ENCODE measurements at regions not wholly inside any gene's neighbourhood (a gene's known extent, or its start where the extent isn't known, plus 50 kb on each side); places are given as distances from the start of the nearest gene placed in this dataset.

- Histone ChIP-seq H2AFZ (ENCODE audit: low read length) (no peak overlapping the region), H3K4me2 (ENCODE audit: low read length) (no peak overlapping the region)
- POLR2A ChIA-PET: no interaction called here
These were observed 234.5 kb downstream of the AHR start for GRCh38 chr7:17532861-17533404.

GRCh38 chr7:17534348-17534747 lies 235.9 kb downstream of the AHR start:
- Histone ChIP-seq H3K27ac (ENCODE audit: low read depth, low read length, poor library complexity, severe bottlenecking) (no peak overlapping the region), H3K4me3 (ENCODE audit: low read depth, low read length, poor library complexity, severe bottlenecking) (no peak overlapping the region), H3K9me3 (ENCODE audit: low read length) (no peaks in the 10 kb centered on the region), H3K79me2 (ENCODE audit: insufficient read depth, low read depth, low read length) (no peaks in the 10 kb centered on the region), H4K20me1 (ENCODE audit: insufficient read depth, low read length) (no peaks in the 10 kb centered on the region), H3K4me1 (ENCODE audit: insufficient read depth, low read length, poor library complexity, severe bottlenecking) (no peaks in the 10 kb centered on the region), H2AFZ (ENCODE audit: low read length) (no peak overlapping the region), H3K36me3 (ENCODE audit: insufficient read depth, low read length) (no peaks in the 10 kb centered on the region), H3K9me2 (ENCODE audit: insufficient read depth, low read length) (no peaks in the 10 kb centered on the region), H3K4me2 (ENCODE audit: low read length) (no peak overlapping the region)
- no TSS peak for BruUV-seq (replicated peaks)
- no peak for DNase-seq (ENCODE audit: low spot score)
- POLR2A ChIA-PET: no interaction called here
- no peak for TF ChIP-seq EZH2phosphoT487 (IDR thresholded peaks at IDR 0.05; ENCODE audit: borderline replicate concordance, low read depth, low read length)
- TF ChIP-seq CTCF (conservative IDR thresholded peaks at IDR 0.05; ENCODE audit: low read length): no peak
- CTCF ChIA-PET (ENCODE audit: unreplicated experiment): no interaction called here
- intact Hi-C loops (cut with micrococcal nuclease; ENCODE audit: unreplicated experiment): no loop called here

More at GRCh38 chr7:17532861-17533404, 234.5 kb downstream of the AHR start:
- H3K9me2 ChIP-seq (ENCODE audit: insufficient read depth, low read length): no peaks in the 10 kb centered on the region
- TF ChIP-seq EZH2phosphoT487 (IDR thresholded peaks at IDR 0.05; ENCODE audit: borderline replicate concordance, low read depth, low read length) (no peak), CTCF (conservative IDR thresholded peaks at IDR 0.05; ENCODE audit: low read length) (no peak)
- H3K4me1 ChIP-seq (ENCODE audit: insufficient read depth, low read length, poor library complexity, severe bottlenecking): no peaks in the 10 kb centered on the region
- no peaks in the 10 kb centered on the region for H3K36me3 ChIP-seq (ENCODE audit: insufficient read depth, low read length)
- no TSS peak for BruUV-seq (replicated peaks)
- no peaks in the 10 kb centered on the region for H3K79me2 ChIP-seq (ENCODE audit: insufficient read depth, low read depth, low read length)
- H3K4me3 ChIP-seq (ENCODE audit: low read depth, low read length, poor library complexity, severe bottlenecking): no peak overlapping the region
- H3K27ac ChIP-seq (ENCODE audit: low read depth, low read length, poor library complexity, severe bottlenecking): no peak overlapping the region
- intact Hi-C loops (cut with micrococcal nuclease; ENCODE audit: unreplicated experiment): no loop called here
- CTCF ChIA-PET (ENCODE audit: unreplicated experiment): no interaction called here
- H4K20me1 ChIP-seq (ENCODE audit: insufficient read depth, low read length): no peaks in the 10 kb centered on the region
- H3K9me3 ChIP-seq (ENCODE audit: low read length): no peaks in the 10 kb centered on the region
- no peak for DNase-seq (ENCODE audit: low spot score)

DNA sequence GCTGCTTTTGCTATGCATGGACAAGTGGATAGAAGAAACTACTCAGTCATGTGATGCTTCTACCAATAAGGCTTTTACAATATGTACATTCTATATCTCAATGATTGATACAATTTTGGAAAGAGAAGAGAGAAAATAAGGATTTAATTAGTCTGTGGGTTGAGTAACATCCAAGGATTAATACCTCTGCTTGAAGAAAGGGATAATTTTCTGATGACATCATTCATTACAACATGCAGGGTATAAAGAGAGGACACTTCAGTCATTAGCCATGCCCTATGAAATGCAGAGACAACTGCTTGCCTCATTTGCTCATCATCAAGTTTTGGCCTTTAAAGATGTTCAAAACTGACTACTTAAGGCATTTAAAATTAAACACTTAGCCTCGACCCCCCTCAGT lies 237.3 kb downstream of the AHR start:
- BruUV-seq (replicated peaks): no TSS peak
- POLR2A ChIA-PET: no interaction called here
- H3K9me2 ChIP-seq (ENCODE audit: insufficient read depth, low read length): no peaks in the 10 kb centered on the region

More for the DNA sequence above, 237.3 kb downstream of the AHR start:
- Histone ChIP-seq H3K27ac (ENCODE audit: low read depth, low read length, poor library complexity, severe bottlenecking) (no peak overlapping the region), H3K36me3 (ENCODE audit: insufficient read depth, low read length) (no peaks in the 10 kb centered on the region), H3K4me3 (ENCODE audit: low read depth, low read length, poor library complexity, severe bottlenecking) (no peak overlapping the region), H4K20me1 (ENCODE audit: insufficient read depth, low read length) (no peaks in the 10 kb centered on the region), H2AFZ (ENCODE audit: low read length) (no peak overlapping the region), H3K9me3 (ENCODE audit: low read length) (no peaks in the 10 kb centered on the region), H3K4me2 (ENCODE audit: low read length) (no peak overlapping the region), H3K4me1 (ENCODE audit: insufficient read depth, low read length, poor library complexity, severe bottlenecking) (no peaks in the 10 kb centered on the region), H3K79me2 (ENCODE audit: insufficient read depth, low read depth, low read length) (no peaks in the 10 kb centered on the region)
- intact Hi-C loops (cut with micrococcal nuclease; ENCODE audit: unreplicated experiment): no loop called here
- TF ChIP-seq EZH2phosphoT487 (IDR thresholded peaks at IDR 0.05; ENCODE audit: borderline replicate concordance, low read depth, low read length) (no peak), CTCF (conservative IDR thresholded peaks at IDR 0.05; ENCODE audit: low read length) (no peak)
- CTCF ChIA-PET (ENCODE audit: unreplicated experiment): no interaction called here
- DNase-seq (ENCODE audit: low spot score): no peak

All from OCI-LY7 (cell line).